Small intestine (tissue), 7 donors: ENCODE measurements at regions not wholly inside any gene's neighbourhood (a gene's known extent, or its start where the extent isn't known, plus 50 kb on each side); places are given as distances from the start of the nearest gene placed in this dataset.

Source experiments
- DNase-seq, 2 donors: peaks; one replicate each; pipeline versions ENCODE4 v3.0.0 to v3.0.0-alpha.2; 2013
- FAIRE-seq: peaks from 2 replicates; lab custom pipeline; 2012; peaks lifted over from hg19 to GRCh38; lab: Jason Lieb, UNC
- H3K27ac ChIP-seq, 3 donors: one replicate each; pipeline ENCODE4 v1.5.1; 2013; ENCODE audit warnings: low read length in 2 of 3, mild to moderate bottlenecking in 2 of 3, control low read depth in 1 of 3, inconsistent platforms in 1 of 3, low read depth in 1 of 3, moderate library complexity in 1 of 3
- H3K27me3 ChIP-seq, 3 donors: one replicate each; pipeline ENCODE4 v1.6.1; 2013; ENCODE audit warnings: low read length in 3 of 3, inconsistent platforms in 1 of 3; ENCODE audit not compliant: control insufficient read depth in 3 of 3, insufficient read depth in 3 of 3
- H3K36me3 ChIP-seq, 3 donors: one replicate each; pipeline ENCODE4 v1.6.1; 2013; ENCODE audit warnings: low read length in 3 of 3, inconsistent platforms in 1 of 3, low read depth in 1 of 3, mild to moderate bottlenecking in 1 of 3, moderate library complexity in 1 of 3; ENCODE audit not compliant: control insufficient read depth in 3 of 3, insufficient read depth in 2 of 3
- H3K4me1 ChIP-seq, 3 donors: one replicate each; pipeline ENCODE4 v1.6.1; 2013; ENCODE audit warnings: low read length in 2 of 3, inconsistent platforms in 1 of 3, low read depth in 1 of 3, mild to moderate bottlenecking in 1 of 3, moderate library complexity in 1 of 3; ENCODE audit not compliant: control insufficient read depth in 3 of 3, insufficient read depth in 2 of 3
- H3K4me3 ChIP-seq, 3 donors: one replicate each; pipeline ENCODE4 v1.5.1; 2013; ENCODE audit warnings: low read length in 3 of 3, control low read depth in 1 of 3, inconsistent platforms in 1 of 3, low read depth in 1 of 3, mild to moderate bottlenecking in 1 of 3, moderate library complexity in 1 of 3
- H3K9me3 ChIP-seq, 2 donors: one replicate each; pipeline ENCODE4 v1.6.1; 2013; ENCODE audit warnings: low read depth in 1 of 2, low read length in 1 of 2; ENCODE audit not compliant: control insufficient read depth in 2 of 2, insufficient read depth in 1 of 2
- WGBS, 3 donors: extraction: QIAGEN DNeasy Blood & Tissue Kit; methylation state at CpG; one replicate each; pipeline ENCODE4 v1.1.7; 2013; 5-methylcytosine and 5-hydroxymethylcytosine counted together
- donor health status: healthy with polysubstance abuse.
- donor health status: control.
- donor health status: control.
- donor health status: Bipolar disorder and iron deficiency.
- donor health status: healthy.

GRCh38 chr9:108093773-108094675, 604.5 kb upstream of the KLF4 start:
- DNase-seq (peak; percentile 68 to 97), FAIRE-seq (peak; percentile 79)
- no peaks in the 10 kb centered on the region for H3K27me3 ChIP-seq
- 27 to 42% (median 32%) methylated on average over 1 of the region's 1 CpG for WGBS, 3 donors
- peaks cover 0 to 10% of the 10 kb centered on the region in 2 donors for H3K9me3 ChIP-seq
- H3K27ac ChIP-seq, result peak overlapping the region; percentile 32 to 56 (median 37)
- peaks cover 0 to 5% (median 2%) of the 10 kb centered on the region in 3 donors for H3K4me1 ChIP-seq
- H3K36me3 ChIP-seq, result no peaks in the 10 kb centered on the region
- H3K4me3 ChIP-seq, result no peak overlapping the region

GRCh38 chr9:108088916-108089315, 599.3 kb upstream of the KLF4 start:
- H3K36me3 ChIP-seq, result no peaks in the 10 kb centered on the region
- H3K4me1 ChIP-seq, result peaks cover 0 to under 1% (median 0%) of the 10 kb centered on the region in 3 donors
- H3K27ac ChIP-seq, result no peak overlapping the region
- H3K27me3 ChIP-seq, result peaks cover 0 to 2% (median 0%) of the 10 kb centered on the region in 3 donors
- FAIRE-seq, result no peak
- WGBS, 3 donors, result 87 to 96% (median 91%) methylated on average over 3 of the region's 3 CpGs
- H3K4me3 ChIP-seq, result no peak overlapping the region
- no peak for DNase-seq
- H3K9me3 ChIP-seq, result peaks cover 0 to 6% of the 10 kb centered on the region in 2 donors

GRCh38 chr9:108087781-108088180, 598.2 kb upstream of the KLF4 start:
- no peak overlapping the region for H3K4me3 ChIP-seq
- FAIRE-seq (no peak), DNase-seq (no peak)

GRCh38 chr9:108086624-108087023, 597.1 kb upstream of the KLF4 start:
- Histone ChIP-seq H3K9me3 (no peaks in the 10 kb centered on the region), H3K4me1 (no peaks in the 10 kb centered on the region), H3K36me3 (no peaks in the 10 kb centered on the region), H3K27ac (no peak overlapping the region), H3K27me3 (peaks cover 0 to 2% (median 0%) of the 10 kb centered on the region in 3 donors), H3K4me3 (no peak overlapping the region)
- no peak for FAIRE-seq
- DNase-seq, result no peak
- WGBS, 3 donors, result 64 to 78% (median 67%) methylated on average over 4 of the region's 4 CpGs

More at GRCh38 chr9:108087781-108088180, 598.2 kb upstream of the KLF4 start:
- no peaks in the 10 kb centered on the region for H3K4me1 ChIP-seq
- 65 to 75% (median 73%) methylated on average over 5 of the region's 5 CpGs for WGBS, 3 donors
- peaks cover 0 to 3% of the 10 kb centered on the region in 2 donors for H3K9me3 ChIP-seq
- no peaks in the 10 kb centered on the region for H3K36me3 ChIP-seq
- H3K27ac ChIP-seq, result no peak overlapping the region
- H3K27me3 ChIP-seq, result peaks cover 0 to 2% (median 0%) of the 10 kb centered on the region in 3 donors

- no peaks in the 10 kb centered on the region for H3K4me1 ChIP-seq
- H3K36me3 ChIP-seq, result no peaks in the 10 kb centered on the region
- no peak for FAIRE-seq
- H3K4me3 ChIP-seq, result no peak overlapping the region
- peaks cover 0 to 2% (median 0%) of the 10 kb centered on the region in 3 donors for H3K27me3 ChIP-seq
- no peak overlapping the region for H3K27ac ChIP-seq
- DNase-seq, result no peak
- WGBS, 3 donors, result 87 to 94% (median 92%) methylated on average over 6 of the region's 6 CpGs
- no peaks in the 10 kb centered on the region for H3K9me3 ChIP-seq
These were observed 595.7 kb upstream of the KLF4 start for GRCh38 chr9:108085294-108085693.

GRCh38 chr9:108083796-108084352, 594.3 kb upstream of the KLF4 start:
- 72 to 81% (median 81%) methylated on average over 3 of the region's 3 CpGs for WGBS, 3 donors
- H3K27ac ChIP-seq, result no peak overlapping the region
- H3K27me3 ChIP-seq, result peaks cover 0 to 2% (median 0%) of the 10 kb centered on the region in 3 donors
- no peaks in the 10 kb centered on the region for H3K9me3 ChIP-seq
- no peaks in the 10 kb centered on the region for H3K36me3 ChIP-seq
- no peak overlapping the region for H3K4me3 ChIP-seq
- no peaks in the 10 kb centered on the region for H3K4me1 ChIP-seq
- FAIRE-seq (no peak), DNase-seq (no peak)

- Histone ChIP-seq H3K27me3 (peaks cover 0 to 2% (median 0%) of the 10 kb centered on the region in 3 donors), H3K9me3 (no peaks in the 10 kb centered on the region), H3K27ac (no peak overlapping the region), H3K4me1 (no peaks in the 10 kb centered on the region), H3K4me3 (no peak overlapping the region), H3K36me3 (no peaks in the 10 kb centered on the region)
- 84 to 91% (median 87%) methylated on average over 6 of the region's 6 CpGs for WGBS, 3 donors
- DNase-seq (no peak), FAIRE-seq (no peak)
These were observed 593.7 kb upstream of the KLF4 start for GRCh38 chr9:108083160-108083750.

GRCh38 chr9:108081112-108081511, 591.5 kb upstream of the KLF4 start:
- H3K27me3 ChIP-seq, result peaks cover 0 to 4% (median 0%) of the 10 kb centered on the region in 3 donors
- no peak overlapping the region for H3K4me3 ChIP-seq
- no peak for DNase-seq
- no peaks in the 10 kb centered on the region for H3K9me3 ChIP-seq
- no peaks in the 10 kb centered on the region for H3K4me1 ChIP-seq
- no peaks in the 10 kb centered on the region for H3K36me3 ChIP-seq
- no peak overlapping the region for H3K27ac ChIP-seq
- FAIRE-seq, result no peak
